Activated CD8-positive, alpha-beta memory T cell treated with anti-CD3 and anti-CD28 coated beads, Interleukin-2, amount 50 U/mL, for 24 hours (primary cell): ENCODE measurements at regions not wholly inside any gene's neighbourhood (a gene's known extent, or its start where the extent isn't known, plus 50 kb on each side); places are given as distances from the start of the nearest gene placed in this dataset.
"Not testable (repeated sequence)": the region's sequence is repeated elsewhere in the genome, so short reads cannot be mapped to it uniquely, and the experiment has no call there.

Experiments used
- DNase-seq: peaks from one replicate; pipeline ENCODE4 v3.0.0-alpha.2; 2020; ENCODE audit errors: extremely low read depth

DNA sequence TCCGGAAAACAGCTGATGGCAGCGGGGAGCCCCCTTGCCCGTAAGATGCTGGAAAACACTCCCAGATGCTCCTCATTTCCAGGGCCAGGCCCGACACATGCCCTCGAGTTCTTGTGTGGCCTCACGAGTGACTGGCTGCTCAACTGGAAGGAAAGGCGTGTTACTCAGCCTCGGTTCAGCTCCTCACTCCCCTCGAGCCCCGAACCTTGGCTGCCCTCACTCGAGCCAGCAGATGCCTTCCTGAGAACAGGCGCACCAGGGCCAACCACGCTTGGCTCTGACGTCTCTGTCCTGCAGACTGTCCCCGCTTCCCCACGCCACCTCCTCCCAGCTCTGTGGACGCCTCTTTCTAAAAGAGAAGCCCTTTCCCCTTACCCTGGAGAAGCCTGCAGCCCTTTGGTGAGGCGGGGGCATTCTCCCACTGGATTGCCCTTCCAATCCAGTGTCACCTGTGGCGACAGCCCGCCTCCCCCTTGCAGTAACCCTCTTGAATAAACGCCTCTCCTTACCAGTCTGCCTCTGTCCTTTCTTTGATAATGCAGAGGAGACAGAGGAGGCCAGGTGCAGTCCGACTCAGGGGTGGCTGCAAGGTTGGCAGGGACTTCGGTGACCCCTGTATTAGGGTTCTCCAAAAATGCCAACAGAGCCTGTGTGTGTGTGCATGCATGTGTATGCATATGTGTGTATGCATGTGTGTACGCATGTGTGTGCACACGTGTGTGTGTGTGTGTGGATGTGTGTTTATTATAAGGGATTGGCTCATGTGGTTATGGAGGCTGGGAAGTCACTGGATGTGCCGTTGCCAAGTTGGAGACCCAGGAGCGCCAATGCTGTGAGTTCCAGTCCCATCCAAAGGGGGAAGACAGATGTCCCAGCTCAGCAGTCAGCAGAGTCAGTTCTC is 166.3 kb downstream of the KIF26A start:
- no peak for DNase-seq

DNA sequence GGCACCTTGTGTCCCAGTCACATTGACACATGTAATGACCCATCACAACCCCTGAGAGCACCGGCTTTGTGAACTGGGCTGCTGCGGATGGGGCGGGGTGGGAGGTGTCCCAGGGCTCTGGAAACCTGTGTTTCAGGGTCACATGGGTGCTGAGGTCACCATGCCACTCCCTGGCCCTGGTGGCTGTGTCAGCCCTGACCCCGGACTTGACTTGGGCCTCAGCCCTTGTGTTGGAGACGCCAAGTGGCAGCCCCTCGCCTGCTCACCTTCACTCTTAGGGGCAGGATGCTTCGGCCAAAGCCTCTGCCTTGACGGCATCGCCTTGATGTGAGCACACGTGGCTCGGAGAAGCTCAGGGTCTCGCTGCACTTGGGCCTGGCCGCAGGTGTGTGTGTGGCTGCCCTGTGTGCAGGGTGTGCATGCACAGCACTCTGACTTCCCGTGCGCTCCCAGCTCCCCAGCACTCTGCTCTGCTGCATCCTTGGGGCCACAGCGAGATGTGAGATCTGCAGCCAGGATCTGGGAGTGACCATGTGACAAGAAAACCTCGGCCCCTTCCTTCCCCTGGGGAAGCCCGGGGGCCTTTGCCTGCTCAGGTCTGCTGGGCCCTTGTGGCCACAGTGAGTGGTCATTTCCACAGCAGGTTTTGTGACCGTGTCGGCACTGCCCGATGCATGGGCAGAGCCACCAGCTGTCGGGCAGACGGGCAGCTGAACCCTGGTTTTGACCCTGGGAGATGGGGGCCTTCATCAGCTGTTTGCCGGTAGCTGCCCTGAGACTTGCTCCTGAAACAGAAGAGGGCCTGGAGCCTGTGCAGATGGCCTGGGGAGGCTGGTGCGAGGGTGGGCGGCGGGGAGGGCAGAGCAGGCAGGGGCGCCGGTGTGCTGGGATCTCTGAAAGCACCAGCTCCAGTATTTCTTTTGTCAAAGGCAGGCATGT is 167.4 kb downstream of the KIF26A start:
- DNase-seq = no peak

DNA sequence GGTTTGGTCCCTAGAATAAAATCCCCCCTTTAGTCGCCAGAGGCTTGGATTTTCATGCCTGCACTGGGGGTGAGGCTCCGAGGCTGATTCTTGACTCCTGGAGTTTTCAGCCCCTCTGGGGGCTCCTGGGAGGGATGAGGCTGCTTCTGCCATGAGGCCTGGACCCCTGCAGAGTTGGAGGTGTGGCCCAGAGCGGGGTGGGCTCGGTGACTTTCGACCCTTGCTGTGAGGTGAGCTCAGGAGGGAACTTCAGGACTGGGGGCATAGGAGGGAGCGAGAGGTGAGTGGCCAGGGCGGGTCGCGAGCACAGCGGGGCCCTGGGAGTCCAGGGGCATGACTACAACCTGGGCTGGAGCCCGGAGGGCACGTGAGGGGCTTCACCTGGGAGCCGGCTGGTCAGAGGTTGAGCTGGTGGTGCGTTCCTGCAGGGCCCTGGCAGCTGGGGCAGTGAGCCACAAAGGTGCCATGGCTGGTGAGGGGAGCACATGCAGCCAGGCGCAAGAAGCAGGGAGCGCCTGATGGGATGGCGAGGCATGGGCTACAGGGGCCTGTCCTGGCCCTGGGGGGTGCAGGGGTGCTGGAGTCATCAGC is 168.2 kb downstream of the KIF26A start:
- no peak for DNase-seq

GRCh38 chr14:104307246-104307626 is 168.8 kb downstream of the KIF26A start:
- no peak for DNase-seq

DNA sequence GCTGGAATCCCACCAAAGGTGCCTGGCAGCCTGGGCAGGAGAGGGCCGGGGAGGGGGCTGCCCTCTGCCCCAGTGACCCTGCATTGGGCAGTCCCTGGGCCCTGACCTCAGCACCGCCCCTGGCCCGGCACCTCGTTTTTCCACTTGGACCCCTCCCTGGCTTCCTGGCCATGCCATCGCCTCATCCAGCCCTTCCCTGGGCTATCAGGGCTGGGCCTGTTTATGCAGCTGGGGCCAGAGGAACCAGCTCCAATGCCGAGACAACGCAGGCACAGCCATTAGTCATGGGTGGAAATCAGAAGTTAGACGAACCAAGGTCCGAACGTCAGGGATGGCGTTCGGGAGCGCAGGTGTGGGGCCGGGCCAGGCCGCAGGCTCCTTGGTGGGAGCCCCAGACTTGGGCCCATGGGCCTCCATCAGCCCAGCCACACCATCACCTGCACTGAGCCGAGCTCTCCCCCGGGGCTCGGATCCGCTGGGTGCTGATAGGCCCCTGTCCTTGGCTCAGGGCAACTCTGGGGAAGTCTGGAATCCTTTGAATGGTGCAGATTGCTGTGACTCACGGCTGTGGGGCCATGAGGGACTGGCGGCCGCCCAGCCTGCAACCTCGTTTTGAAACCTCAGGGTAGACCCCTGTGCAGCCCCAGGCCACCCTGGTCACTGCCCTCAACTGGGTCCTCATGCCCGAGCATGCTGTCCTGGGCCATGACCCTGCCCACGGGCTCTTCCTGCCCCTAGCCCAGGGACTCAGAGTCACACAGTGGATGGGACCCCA is 169.4 kb downstream of the KIF26A start:
- no peak for DNase-seq

- not testable (repeated sequence) for DNase-seq
These were observed 170.1 kb downstream of the KIF26A start for GRCh38 chr14:104308534-104308933.

DNA sequence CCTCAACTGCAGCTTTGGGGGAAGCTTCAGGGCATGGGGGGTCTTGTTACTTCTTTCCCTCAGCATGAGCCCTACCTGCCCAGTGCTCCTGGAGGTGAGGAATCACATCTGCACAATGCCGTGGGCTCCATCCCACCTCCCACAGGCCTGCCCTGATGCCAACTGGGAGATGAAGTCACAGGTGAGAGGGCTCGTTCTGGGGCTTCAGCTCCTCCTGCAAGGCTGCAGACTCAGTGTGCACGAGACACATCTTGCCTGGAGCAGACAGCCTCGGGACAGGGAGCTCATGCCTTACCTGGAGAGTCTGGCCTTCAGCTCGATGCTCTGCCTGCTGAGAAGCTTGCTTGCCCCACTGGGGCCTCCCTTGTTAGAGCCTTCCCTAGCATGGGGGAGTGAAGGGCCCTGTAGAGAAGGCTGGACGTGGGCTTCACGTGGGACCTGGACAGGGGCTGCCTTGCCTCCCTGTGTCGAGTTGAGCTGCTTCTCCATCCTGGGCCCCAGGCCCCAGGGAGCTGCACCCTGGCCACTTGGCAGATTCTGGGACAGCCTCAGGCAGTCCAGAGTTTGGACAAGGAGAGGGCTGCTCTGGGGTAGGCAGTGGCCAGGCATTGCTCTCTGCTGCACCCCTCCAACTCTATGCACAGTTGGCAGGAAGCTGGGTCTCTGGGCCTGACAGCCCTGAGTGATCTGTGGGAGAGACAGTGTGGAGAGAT is 171.4 kb downstream of the KIF26A start:
- DNase-seq = no peak

DNA sequence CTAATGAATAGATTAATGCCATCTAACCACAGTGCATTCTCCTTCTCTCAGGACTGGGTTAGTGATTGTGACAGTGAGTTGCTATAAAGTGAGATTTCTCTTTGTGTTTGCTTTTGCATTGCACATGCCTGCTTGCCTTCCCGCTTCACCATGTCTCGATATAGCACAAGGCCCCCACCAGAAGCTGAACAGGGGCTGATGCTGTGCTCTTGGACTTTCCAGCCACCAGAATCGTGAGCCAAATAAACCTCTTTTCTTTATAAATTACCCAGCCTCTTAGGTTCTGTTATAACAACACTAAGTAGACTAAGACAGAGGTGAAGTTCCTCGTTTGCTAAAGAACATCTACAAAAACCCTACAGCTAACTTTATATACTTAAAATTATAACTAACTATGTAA is 173.0 kb downstream of the KIF26A start:
- DNase-seq = no peak

DNA sequence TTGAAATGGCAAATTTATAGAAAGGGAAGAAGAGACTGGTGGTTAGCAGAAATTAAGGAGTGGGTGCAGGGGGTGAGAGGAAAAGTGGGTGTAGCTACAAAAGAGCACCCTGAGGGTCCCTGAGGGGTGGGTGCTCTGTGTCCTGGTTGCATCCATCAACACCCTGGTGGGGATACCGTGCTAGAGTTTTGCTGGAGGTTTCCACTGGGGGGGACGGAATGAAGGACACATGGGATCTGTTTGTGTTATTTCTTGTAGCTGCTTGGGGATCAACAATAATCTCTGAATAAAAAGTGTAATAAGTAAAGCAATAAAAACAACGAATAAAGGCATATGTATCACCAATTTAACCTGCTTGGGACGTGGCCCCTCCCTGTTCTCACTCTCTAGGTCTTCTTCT is 175.3 kb downstream of the KIF26A start:
- DNase-seq = no peak

- no peak for DNase-seq
These were observed 176.0 kb downstream of the KIF26A start for GRCh38 chr14:104314251-104314941.

GRCh38 chr14:104315169-104315568 is 176.8 kb downstream of the KIF26A start:
- DNase-seq = no peak

DNA sequence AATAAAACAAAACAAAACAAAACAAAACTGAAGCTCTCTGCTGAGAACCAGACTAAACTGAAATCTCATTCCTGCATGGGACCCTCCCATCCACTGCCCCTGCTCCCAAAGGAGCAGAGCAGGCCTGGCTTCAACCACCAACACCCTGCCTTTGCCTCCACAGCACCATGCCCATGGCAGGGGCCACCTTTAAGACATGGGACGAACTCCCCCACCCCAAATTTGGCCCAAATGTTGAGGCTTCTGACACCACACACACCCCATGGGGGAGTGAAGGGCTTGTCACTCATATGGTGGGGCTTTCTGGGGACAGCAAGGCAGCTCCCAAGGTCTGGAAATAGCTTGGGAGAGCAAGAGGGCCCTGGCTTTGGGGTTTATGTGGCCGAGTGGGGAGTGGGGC is 177.2 kb downstream of the KIF26A start:
- no peak for DNase-seq

DNA sequence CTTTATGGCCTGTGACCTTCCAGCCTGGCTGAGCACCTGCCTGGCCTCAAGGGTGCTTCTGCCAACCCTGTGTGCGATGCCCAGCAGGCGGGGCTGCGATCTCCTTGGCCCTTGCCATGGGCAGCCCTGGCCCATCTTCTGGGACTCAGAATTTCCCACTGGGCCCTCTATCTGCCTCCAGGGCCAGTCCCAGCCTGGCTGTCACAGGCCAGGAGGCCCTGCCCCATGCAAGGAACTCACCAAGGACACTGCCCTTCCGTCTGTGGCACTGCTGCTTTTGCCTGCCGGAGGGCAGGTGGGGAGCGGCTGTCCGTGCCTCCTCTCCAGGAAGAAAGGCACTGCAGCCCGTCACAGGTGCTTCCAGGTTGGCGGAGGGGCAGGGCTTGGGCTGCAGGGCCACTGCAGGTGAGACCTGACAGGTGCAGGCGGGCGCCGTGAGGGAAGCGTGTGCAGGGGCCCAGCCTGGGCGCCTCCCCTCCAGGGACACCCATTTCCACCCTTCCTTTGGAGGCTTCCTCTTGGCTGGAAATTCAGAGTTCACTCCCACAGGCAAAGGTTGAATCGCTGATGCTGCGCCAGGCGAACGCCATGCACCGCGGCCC is 177.8 kb downstream of the KIF26A start:
- no peak for DNase-seq

- DNase-seq = no peak
These were observed 178.5 kb downstream of the KIF26A start for GRCh38 chr14:104316723-104317491.

DNA sequence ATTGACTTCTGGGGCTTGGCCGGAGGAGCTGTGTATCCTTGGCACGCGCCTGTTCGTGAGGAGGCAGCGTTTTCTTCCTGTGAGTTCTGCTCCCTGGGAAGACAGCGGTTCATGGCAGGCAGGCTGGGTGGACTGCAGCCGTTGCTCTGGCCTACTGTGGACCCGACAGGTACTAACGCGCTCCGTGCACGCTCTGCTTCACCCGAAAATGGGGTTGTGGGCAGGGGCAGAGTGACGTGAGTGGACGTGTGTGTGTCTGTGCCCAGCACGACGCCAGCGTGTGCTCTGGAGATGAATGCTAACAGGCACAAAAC is 179.1 kb downstream of the KIF26A start:
- no peak for DNase-seq

GRCh38 chr14:104317975-104318557 is 179.7 kb downstream of the KIF26A start:
- DNase-seq = no peak

DNA sequence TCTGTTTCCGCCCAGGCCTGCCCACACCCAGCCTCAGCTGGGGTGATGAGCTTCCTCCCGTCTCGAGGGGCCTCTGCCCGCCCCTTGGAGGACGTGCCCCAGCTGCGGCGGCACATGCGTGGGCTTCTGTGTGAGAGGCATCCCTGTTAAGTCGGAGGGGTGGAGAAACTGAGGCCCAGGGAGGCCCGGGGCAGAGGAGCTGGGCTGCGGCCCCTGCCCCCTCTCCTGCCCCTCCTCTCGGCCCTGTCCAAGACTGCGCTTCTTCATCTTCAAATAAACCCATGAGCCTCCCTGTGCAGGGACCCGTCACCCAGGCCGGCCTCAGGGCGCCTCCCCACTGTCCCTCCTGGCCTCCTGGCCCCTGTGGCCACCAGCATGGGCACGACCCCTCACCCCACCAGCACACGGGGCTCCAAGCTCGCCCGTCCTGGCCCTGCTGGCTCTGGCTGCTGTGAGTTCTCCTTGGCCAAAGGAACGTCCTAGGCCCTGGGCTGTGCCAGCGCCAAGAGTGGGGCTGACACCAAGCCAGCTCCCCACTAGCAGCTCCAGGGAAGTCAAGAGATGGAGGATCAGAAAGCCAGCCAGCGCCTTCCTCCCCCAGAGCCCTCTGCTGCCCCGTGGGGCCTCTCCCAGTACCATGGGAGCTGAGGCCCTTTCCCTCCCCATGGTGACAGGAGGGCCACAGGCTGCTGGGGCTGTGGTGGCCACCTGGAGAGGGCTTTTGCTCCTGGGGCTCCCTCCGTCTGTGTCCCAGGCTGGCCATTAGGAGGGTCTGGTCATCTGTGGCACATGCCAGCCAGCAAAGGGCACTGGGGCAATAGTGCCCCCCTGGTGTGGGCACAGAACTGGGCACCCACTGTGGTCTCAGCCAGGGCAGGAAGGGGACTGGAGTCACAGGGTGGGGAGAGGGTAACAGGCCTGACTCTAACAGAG is 180.4 kb downstream of the KIF26A start:
- DNase-seq = no peak
